HG03060 (cell line): ENCODE measurements at regions not wholly inside any gene's neighbourhood (a gene's known extent, or its start where the extent isn't known, plus 50 kb on each side); places are given as distances from the start of the nearest gene placed in this dataset.
"Not testable (repeated sequence)": the region's sequence is repeated elsewhere in the genome, so short reads cannot be mapped to it uniquely, and the experiment has no call there.

Source experiments
- ATAC-seq: cut with Tn5 transposase; IDR thresholded peaks from one replicate; pipeline ENCODE4 v1.9.1; 2021; ENCODE audit warnings: low read depth, moderate number of reproducible peaks; ENCODE audit not compliant: unreplicated experiment

GRCh38 chr6:93183531-93183972 lies 235.8 kb downstream of the EPHA7 start:
- ATAC-seq: no peak

- ATAC-seq: no peak
Measured at GRCh38 chr6:93182938-93183479, 236.3 kb downstream of the EPHA7 start.

DNA sequence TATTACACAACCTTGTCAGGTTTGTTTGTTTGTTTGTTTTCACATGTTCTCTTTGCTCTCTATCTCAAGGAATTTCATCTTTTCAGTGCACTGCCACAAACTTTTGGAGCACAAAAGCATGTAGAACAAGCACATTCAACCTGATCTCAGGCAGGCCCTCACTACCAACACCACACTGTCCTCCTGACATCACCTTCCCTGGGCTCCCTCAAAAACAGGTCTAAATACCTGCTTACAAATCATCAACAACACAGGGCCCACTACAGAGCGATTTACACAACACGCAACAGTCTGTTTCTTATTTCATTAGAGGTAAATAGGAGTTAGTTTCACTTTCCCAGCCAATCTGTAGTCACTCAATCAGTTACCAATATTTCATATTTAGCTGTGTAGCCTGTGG lies 241.4 kb downstream of the EPHA7 start:
- ATAC-seq: no peak

- no peak for ATAC-seq
Measured at GRCh38 chr6:93177438-93177837, 241.9 kb downstream of the EPHA7 start.

DNA sequence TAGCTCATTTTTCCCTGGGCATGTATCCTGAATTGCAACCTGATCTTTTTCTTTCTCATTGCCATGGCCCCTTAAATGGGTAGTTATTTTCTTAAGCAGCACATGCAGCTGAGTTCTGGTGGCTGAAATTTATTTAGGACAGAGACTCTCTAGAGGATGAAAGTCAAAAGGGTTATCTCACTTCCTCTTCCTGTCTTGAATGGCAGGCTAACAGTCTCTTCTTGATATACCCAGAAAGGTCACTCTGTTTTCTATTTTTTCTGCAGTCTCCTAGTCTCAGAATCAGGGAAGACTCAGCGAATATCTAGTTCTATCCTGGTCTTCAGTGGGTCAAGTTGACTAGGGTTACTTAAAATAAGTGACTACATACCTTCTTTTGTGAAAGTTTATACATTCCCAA lies 243.3 kb downstream of the EPHA7 start:
- peak; percentile 85 for ATAC-seq

- not testable (repeated sequence) for ATAC-seq
Measured at GRCh38 chr6:93173573-93173972, 245.8 kb downstream of the EPHA7 start.

GRCh38 chr6:93165850-93166430 lies 253.4 kb downstream of the EPHA7 start:
- ATAC-seq: no peak

GRCh38 chr6:93164781-93165180 lies 254.6 kb downstream of the EPHA7 start:
- ATAC-seq: no peak

DNA sequence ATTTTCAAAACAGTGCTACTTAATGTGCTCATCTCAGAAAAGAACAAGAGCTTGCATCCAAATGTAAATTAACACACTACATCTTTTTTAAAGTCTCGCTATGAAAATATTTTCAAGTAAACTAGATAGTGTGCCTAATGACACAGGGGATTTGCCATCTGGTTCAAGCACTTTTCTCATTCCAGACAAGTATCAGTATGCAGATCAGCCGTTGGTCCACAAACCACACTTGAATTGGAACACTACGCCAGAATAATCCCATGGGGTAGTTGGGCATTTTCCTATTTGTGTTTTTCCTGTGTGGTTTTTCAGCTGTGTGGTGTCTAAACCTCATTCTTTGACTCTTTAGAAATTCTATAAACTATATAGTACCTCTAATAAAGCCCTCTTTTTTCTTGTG lies 256.2 kb downstream of the EPHA7 start:
- no peak for ATAC-seq

GRCh38 chr6:93139408-93140081 lies 279.8 kb downstream of the EPHA7 start:
- peak; percentile 90 for ATAC-seq

DNA sequence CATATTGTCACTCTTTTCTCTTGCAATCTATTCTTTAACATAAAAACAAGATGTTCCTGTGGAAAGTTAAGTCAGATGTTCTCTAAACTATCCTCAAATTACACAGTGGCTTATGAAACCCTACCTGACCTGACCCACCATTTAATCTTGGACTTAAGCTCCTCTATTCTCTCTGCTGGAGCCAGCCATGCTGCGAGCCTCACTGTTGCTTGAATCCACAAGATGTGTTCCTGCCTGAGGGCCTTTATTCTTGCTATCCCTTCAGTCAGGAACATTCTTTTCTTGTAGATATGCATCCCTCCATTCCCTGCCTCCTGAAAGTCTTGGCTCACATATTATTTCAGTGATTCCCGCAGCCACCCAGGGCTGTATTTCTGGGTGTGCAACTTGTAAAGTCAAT lies 283.2 kb downstream of the EPHA7 start:
- no peak for ATAC-seq

- no peak for ATAC-seq
Measured at GRCh38 chr6:93124006-93124632, 295.2 kb downstream of the EPHA7 start.

DNA sequence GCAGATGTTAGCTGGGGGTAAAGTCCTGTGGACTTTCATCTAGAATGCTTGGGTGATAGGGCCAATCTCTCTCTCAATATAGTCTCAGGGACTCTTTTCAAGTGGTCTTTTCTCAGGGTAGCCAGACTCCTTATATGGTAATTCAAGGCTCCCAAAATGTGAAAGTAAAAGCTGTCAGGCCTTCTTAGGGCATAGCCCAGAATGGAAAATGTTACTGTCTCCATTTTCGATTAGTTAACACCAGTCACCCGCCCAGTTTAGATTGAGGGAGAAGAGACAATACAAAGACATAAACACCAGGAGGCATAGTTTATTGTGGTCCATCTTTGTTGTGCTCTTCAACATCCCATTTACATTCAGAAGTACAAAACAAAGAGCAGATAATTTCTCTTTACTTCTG lies 295.8 kb downstream of the EPHA7 start:
- no peak for ATAC-seq

DNA sequence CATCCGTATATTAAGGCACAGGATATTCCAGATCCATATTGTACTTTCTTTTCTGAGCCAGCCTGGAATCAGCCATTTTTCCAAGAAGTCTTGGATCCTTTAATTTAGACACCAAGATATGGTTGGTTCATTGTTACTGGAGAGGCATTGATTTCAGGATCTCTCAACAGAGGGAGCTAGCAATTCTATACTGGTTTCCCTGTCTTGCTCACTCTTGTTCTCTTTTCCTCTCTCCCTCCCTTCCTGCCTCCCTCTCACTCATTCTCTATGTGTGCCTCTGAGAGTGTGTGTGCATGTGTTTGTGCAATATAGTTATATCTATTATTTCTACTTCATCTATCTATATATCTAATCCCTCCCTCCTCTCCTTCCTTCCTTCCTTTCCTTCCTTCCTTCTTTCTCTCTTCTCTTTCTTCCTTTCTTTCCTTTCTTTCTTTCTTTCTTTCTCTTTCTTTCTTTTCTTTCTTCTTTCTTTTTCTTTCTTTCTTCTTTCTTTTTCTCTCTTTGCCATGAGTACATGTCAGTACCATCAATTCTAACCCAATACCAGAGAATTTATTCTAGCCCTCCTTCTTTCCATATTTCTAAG lies 299.1 kb downstream of the EPHA7 start:
- no peak for ATAC-seq

DNA sequence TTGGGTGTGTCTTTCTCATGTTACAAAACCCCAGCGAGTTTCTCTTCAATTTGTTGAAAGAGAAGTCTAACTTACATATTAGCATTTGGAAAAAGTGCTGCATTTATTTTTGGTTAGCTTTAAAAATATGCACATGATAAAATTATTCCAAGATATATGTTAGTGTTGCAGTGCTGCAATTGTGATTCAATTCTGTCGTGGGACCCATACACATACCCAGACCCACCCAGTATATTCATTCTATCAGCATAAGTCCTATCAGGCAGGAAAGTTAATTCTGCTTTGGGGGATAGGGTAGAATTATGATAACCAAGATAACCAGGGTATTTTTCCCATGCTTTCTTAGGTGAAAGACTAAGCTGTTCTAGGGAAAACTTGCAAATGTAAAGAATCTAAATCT lies 313.5 kb downstream of the EPHA7 start:
- no peak for ATAC-seq

- no peak for ATAC-seq
Measured at GRCh38 chr6:93105017-93105416, 314.3 kb downstream of the EPHA7 start.

GRCh38 chr6:93104195-93104817 lies 315.1 kb downstream of the EPHA7 start:
- ATAC-seq: no peak

DNA sequence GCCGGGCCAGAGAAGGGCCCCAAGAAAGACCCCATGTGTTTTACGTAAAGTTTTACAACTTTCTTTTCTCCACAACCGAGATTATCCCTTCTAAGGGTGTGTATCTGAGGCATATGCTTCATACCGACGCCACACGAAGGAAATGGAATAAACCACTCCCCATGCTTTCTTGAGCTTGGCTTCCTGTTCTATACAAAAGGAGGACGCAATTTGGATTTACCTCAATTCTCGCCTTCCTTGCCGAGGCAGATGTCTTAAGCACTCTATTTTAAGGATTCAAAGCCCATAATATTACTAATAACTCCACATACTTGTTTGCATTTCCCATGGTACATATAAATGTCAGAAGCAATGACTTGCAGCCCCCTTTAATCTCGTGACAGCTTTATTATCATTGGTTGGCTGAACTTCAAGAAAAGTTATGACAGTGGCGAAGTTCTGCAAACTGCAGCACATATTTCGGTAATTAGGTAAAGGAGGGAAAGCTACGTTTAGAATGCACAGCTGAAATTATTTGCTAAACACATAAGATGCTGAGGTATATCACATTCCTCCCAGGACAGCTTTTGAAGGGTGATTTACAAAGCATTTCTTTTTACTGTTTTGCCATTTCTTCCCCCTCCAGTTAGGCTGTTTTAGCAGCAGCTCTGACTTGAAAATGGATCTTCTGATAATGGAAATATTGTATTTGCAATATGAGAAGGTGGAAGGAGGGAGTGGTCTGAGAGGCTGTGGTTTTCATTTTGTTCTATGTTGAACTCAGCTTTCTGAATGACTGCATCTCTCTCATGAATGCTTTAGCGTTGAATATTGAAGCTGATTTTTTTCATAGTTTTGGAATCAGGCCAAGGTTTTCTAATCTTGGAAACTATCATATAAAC lies 330.5 kb downstream of the EPHA7 start:
- ATAC-seq: no peak

- ATAC-seq: no peak
Measured at GRCh38 chr6:93087606-93088005, 331.8 kb downstream of the EPHA7 start.

DNA sequence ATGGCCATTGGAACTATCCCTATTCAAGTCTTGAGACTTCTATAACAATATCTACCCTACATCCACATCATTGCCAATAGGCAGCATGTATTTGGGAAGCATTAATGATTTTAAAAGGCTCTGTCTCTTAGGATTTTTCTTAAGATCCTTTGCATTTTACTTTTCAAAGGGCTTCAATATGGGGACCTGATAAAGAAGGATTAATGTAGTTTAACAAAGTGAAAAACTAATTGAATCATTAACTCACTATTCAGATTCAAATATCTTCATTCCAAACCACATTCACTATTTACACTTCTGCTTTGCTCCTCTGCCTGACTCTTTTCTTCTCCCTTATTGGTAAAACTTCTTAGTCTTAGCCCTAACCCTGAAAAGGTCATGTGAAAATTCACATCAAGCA lies 333.0 kb downstream of the EPHA7 start:
- no peak for ATAC-seq
